GM12878 (cell line): ENCODE measurements at regions not wholly inside any gene's neighbourhood (a gene's known extent, or its start where the extent isn't known, plus 50 kb on each side); places are given as distances from the start of the nearest gene placed in this dataset.

ENCODE experiments used
- ATAC-seq: fragments of 200-7000 bp; cut with Tn5 transposase; 3 replicates; pipeline ENCODE4 v1.9.1; 2020; ENCODE audit warnings: mild to moderate bottlenecking, moderate library complexity
- BruUV-seq: library from RNA; stranded (reverse); fragments of 400-500 nt; replicated peaks from 2 replicates; lab custom pipeline; 2021; lab: Mats Ljungman, UMichigan
- CTCF ChIA-PET: fragments of 300-600 bp; sonication (Branson Sonifier 250); formaldehyde crosslinking; extraction: SDS; loops from one replicate; lab custom pipeline; 2021; ENCODE audit warnings: inconsistent platforms; lab: Yijun Ruan, JAX
- POLR2A ChIA-PET: fragments of 350-600 bp; formaldehyde crosslinking; extraction: SDS; loops from one replicate; lab custom pipeline; 2021; ENCODE audit warnings: inconsistent platforms; lab: Charles Lee
- RAD21 ChIA-PET: fragments of 300-600 bp; sonication (Branson Sonifier 250); formaldehyde crosslinking; loops from one replicate; lab custom pipeline; 2023; ENCODE audit warnings: antibody characterized with exemption; ENCODE audit not compliant: unreplicated experiment; lab: Charles Lee
- SMC1A ChIA-PET: fragments of 300-600 bp; sonication (Branson Sonifier 250); formaldehyde crosslinking; loops from one replicate; lab custom pipeline; 2023; ENCODE audit not compliant: unreplicated experiment, uncharacterized antibody; lab: Charles Lee
- DNase-seq: peaks from one replicate; pipeline ENCODE4 v3.0.0-alpha.2; 2011; ENCODE audit warnings: low read depth, low spot score
- FAIRE-seq: peaks from 3 replicates; lab custom pipeline; 2011; peaks lifted over from hg19 to GRCh38; lab: Jason Lieb, UNC
- H2AFZ ChIP-seq: 2 replicates; pipeline ENCODE4 v1.6.0; 2011; ENCODE audit warnings: low read depth, low read length, control low read depth; ENCODE audit not compliant: control insufficient read depth
- H3K27ac ChIP-seq: 2 replicates; pipeline ENCODE4 v1.5.1; 2011; ENCODE audit warnings: control low read depth; ENCODE audit not compliant: control insufficient read depth, insufficient read depth
- H3K27me3 ChIP-seq, 2 experiments: replicated peaks in 1 of 2; 2 replicates each; pipeline versions ENCODE4 v1.6.0 to v1.6.1; 2011; ENCODE audit warnings: low read length in 1 of 2; ENCODE audit not compliant: control insufficient read depth in 2 of 2, insufficient read depth in 2 of 2
- H3K36me3 ChIP-seq, 2 experiments: 2 replicates each; pipeline ENCODE4 v1.5.1; 2011; ENCODE audit warnings: low read length in 1 of 2; ENCODE audit not compliant: control insufficient read depth in 2 of 2, insufficient read depth in 2 of 2
- H3K4me1 ChIP-seq: 2 replicates; pipeline ENCODE4 v1.6.1; 2011; ENCODE audit warnings: mild to moderate bottlenecking, low read length, moderate library complexity, mixed read lengths; ENCODE audit not compliant: control insufficient read depth, insufficient read depth
- H3K4me2 ChIP-seq: 2 replicates; pipeline ENCODE4 v1.6.0; 2011; ENCODE audit warnings: control low read depth; ENCODE audit not compliant: control insufficient read depth, insufficient read depth
- H3K4me3 ChIP-seq: fragments of 200-600 bp; sonication (generic); 2 replicates; pipeline ENCODE4 v1.5.1; 2016
- H3K79me2 ChIP-seq: 2 replicates; pipeline ENCODE4 v1.6.0; 2011; ENCODE audit warnings: low read length; ENCODE audit not compliant: control insufficient read depth, insufficient read depth
- H3K9ac ChIP-seq: 2 replicates; pipeline ENCODE4 v1.8.0; 2011; ENCODE audit warnings: low read length, control low read depth, mixed read lengths; ENCODE audit not compliant: control insufficient read depth, insufficient read depth
- H3K9me3 ChIP-seq: replicated peaks from 3 replicates; pipeline ENCODE4 v1.5.1; 2011; ENCODE audit warnings: mild to moderate bottlenecking, low read length; ENCODE audit not compliant: control insufficient read depth, insufficient read depth
- H4K20me1 ChIP-seq: 2 replicates; pipeline ENCODE4 v1.6.0; 2011; ENCODE audit not compliant: control insufficient read depth, insufficient read depth
- ATF3 ChIP-seq: IDR thresholded peaks from 2 replicates; pipeline ENCODE4 v1.6.1; 2011; ENCODE audit warnings: low read depth, mild to moderate bottlenecking, low read length, moderate library complexity, borderline replicate concordance; ENCODE audit errors: extremely low read depth
- BMI1 ChIP-seq: fragments of 450-650 bp; IDR thresholded peaks from 2 replicates; pipeline ENCODE4 v1.6.1; 2016; ENCODE audit warnings: mild to moderate bottlenecking, moderate library complexity, borderline replicate concordance
- CBFB ChIP-seq: IDR thresholded peaks from 2 replicates; pipeline ENCODE4 v1.6.1; 2016; ENCODE audit warnings: antibody characterized with exemption, low read depth
- GABPA ChIP-seq: IDR thresholded peaks from 2 replicates; pipeline ENCODE4 v1.6.1; 2014; ENCODE audit warnings: antibody characterized with exemption, low read depth, mild to moderate bottlenecking, inconsistent platforms
- HDAC6 ChIP-seq: fragments of 200-600 bp; sonication (generic); IDR thresholded peaks from one replicate; pipeline ENCODE4 v1.8.0; 2017; ENCODE audit warnings: antibody characterized with exemption; ENCODE audit not compliant: unreplicated experiment
- HSF1 ChIP-seq: fragments of 150-350 bp; IDR thresholded peaks from 2 replicates; pipeline ENCODE4 v1.6.1; 2014; ENCODE audit warnings: mild to moderate bottlenecking, low read depth, low read length
- NBN ChIP-seq: fragments of 450-650 bp; IDR thresholded peaks from 2 replicates; pipeline ENCODE4 v1.6.1; 2016
- NR2F1 ChIP-seq: fragments of 450-650 bp; conservative IDR thresholded peaks from 2 replicates; pipeline ENCODE4 v1.6.1; 2017; ENCODE audit warnings: mild to moderate bottlenecking
- RAD21 ChIP-seq: IDR thresholded peaks from 2 replicates; pipeline ENCODE4 v1.6.1; 2011; ENCODE audit warnings: mild to moderate bottlenecking, low read depth, low read length, moderate library complexity; ENCODE audit not compliant: insufficient read depth
- TARDBP ChIP-seq: IDR thresholded peaks from 2 replicates; pipeline ENCODE4 v1.6.1; 2016; ENCODE audit warnings: borderline replicate concordance
- TBL1XR1 ChIP-seq: IDR thresholded peaks from 2 replicates; pipeline ENCODE4 v1.6.1; 2012; ENCODE audit warnings: low read depth, low read length, improper control_type of control experiment
- ZNF24 ChIP-seq: fragments of 450-650 bp; IDR thresholded peaks from 2 replicates; pipeline ENCODE4 v1.6.1; 2017; ENCODE audit warnings: antibody characterized with exemption, mild to moderate bottlenecking
- WGBS: methylation state at CpG from one replicate; pipeline ENCODE4 v1.1.6; 2016; ENCODE audit warnings: low lambda C conversion rate; ENCODE audit not compliant: insufficient replicate concordance, insufficient coverage; ENCODE audit errors: missing lambda C conversion rate; 5-methylcytosine and 5-hydroxymethylcytosine counted together
- in situ Hi-C: fragments of 300-500 bp; cut with MboI; formaldehyde crosslinking; loops from 9 replicates; pipeline ENCODE4 v1.14.3; 2018; ENCODE audit warnings: mixed read lengths
- intact Hi-C: fragments of 100-400 bp; cut with micrococcal nuclease; formaldehyde crosslinking; loops from one replicate; pipeline ENCODE4 v1.14.2; 2022; ENCODE audit not compliant: unreplicated experiment
- TF ChIP-seq, protein P1 (sequence below): IDR thresholded peaks from 2 replicates; pipeline ENCODE4 v1.6.1; 2011; ENCODE audit warnings: borderline replicate concordance, low read depth, mild to moderate bottlenecking, moderate library complexity, mixed read lengths, low read length; ENCODE audit not compliant: insufficient read depth; ENCODE audit errors: extremely low read length
- TF ChIP-seq, protein P2 (sequence below): fragments of 450-650 bp; conservative IDR thresholded peaks from 2 replicates; pipeline ENCODE4 v1.6.1; 2017; ENCODE audit warnings: mild to moderate bottlenecking, moderate library complexity
- TF ChIP-seq, protein P3 (sequence below): IDR thresholded peaks from 2 replicates; pipeline ENCODE4 v1.6.1; 2011; ENCODE audit warnings: low read depth, low read length, improper control_type of control experiment, borderline replicate concordance

GRCh38 chr2:7210712-7211111, 293.5 kb downstream of the RNF144A start:
- POLR2A ChIA-PET = no interaction called here
- no TSS peak for BruUV-seq

GRCh38 chr2:7225848-7226247, 308.6 kb downstream of the RNF144A start:
- H3K36me3 ChIP-seq = no peaks in the 10 kb centered on the region
- no peak overlapping the region for H3K27ac ChIP-seq
- no peak for ATAC-seq
- no peak overlapping the region for H3K9ac ChIP-seq
- no peak overlapping the region for H2AFZ ChIP-seq
- H3K4me3 ChIP-seq = no peak overlapping the region
- no peaks in the 10 kb centered on the region for H3K79me2 ChIP-seq
- ChIA-PET POLR2A (no interaction called here), CTCF (no interaction called here), RAD21 (no interaction called here), SMC1A (interaction anchor here (0.5 kb wide), 1 partner anchor 1462 kb away, joined by 3 read pairs; no protein-coding TSS in a partner anchor)
- intact Hi-C loops = no loop called here
- no peaks in the 10 kb centered on the region for H4K20me1 ChIP-seq
- no peak for FAIRE-seq
- H3K4me2 ChIP-seq = no peak overlapping the region
- 0% methylated on average over 1 of the region's 1 CpG for WGBS
- DNase-seq = no peak
- H3K27me3 ChIP-seq = no peaks in the 10 kb centered on the region
- H3K4me1 ChIP-seq = no peaks in the 10 kb centered on the region
- no peaks in the 10 kb centered on the region; the same call in 2 of the 3 replicates for H3K9me3 ChIP-seq
- BruUV-seq = no TSS peak
- in situ Hi-C loops = no loop called here
- TF ChIP-seq BMI1 = no peak
- TF ChIP-seq NR2F1 = no peak
- no peak for TF ChIP-seq TBL1XR1
- TF ChIP-seq HSF1 = no peak
- TF ChIP-seq ATF3 = no peak
- TF ChIP-seq, protein P1, sequence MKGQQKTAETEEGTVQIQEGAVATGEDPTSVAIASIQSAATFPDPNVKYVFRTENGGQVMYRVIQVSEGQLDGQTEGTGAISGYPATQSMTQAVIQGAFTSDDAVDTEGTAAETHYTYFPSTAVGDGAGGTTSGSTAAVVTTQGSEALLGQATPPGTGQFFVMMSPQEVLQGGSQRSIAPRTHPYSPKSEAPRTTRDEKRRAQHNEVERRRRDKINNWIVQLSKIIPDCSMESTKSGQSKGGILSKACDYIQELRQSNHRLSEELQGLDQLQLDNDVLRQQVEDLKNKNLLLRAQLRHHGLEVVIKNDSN = no peak
- no peak for TF ChIP-seq HDAC6
- no peak for TF ChIP-seq RAD21
- TF ChIP-seq, protein P2, sequence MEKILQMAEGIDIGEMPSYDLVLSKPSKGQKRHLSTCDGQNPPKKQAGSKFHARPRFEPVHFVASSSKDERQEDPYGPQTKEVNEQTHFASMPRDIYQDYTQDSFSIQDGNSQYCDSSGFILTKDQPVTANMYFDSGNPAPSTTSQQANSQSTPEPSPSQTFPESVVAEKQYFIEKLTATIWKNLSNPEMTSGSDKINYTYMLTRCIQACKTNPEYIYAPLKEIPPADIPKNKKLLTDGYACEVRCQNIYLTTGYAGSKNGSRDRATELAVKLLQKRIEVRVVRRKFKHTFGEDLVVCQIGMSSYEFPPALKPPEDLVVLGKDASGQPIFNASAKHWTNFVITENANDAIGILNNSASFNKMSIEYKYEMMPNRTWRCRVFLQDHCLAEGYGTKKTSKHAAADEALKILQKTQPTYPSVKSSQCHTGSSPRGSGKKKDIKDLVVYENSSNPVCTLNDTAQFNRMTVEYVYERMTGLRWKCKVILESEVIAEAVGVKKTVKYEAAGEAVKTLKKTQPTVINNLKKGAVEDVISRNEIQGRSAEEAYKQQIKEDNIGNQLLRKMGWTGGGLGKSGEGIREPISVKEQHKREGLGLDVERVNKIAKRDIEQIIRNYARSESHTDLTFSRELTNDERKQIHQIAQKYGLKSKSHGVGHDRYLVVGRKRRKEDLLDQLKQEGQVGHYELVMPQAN = no peak

More at GRCh38 chr2:7210712-7211111, 293.5 kb downstream of the RNF144A start:
- no peaks in the 10 kb centered on the region for H4K20me1 ChIP-seq
- no peaks in the 10 kb centered on the region for H3K36me3 ChIP-seq
- no peak for TF ChIP-seq GABPA
- no peak for TF ChIP-seq NBN
- TF ChIP-seq ZNF24 = no peak
- TF ChIP-seq, protein P3, sequence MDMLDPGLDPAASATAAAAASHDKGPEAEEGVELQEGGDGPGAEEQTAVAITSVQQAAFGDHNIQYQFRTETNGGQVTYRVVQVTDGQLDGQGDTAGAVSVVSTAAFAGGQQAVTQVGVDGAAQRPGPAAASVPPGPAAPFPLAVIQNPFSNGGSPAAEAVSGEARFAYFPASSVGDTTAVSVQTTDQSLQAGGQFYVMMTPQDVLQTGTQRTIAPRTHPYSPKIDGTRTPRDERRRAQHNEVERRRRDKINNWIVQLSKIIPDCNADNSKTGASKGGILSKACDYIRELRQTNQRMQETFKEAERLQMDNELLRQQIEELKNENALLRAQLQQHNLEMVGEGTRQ = no peak
- TF ChIP-seq CBFB = no peak
- no peak for TF ChIP-seq TARDBP
- ATAC-seq = no peak
- H3K4me1 ChIP-seq = no peaks in the 10 kb centered on the region
- H3K4me3 ChIP-seq = no peak overlapping the region
- H3K79me2 ChIP-seq = no peaks in the 10 kb centered on the region
- in situ Hi-C loops (no loop called here), intact Hi-C loops (no loop called here)
- H3K27me3 ChIP-seq = no peaks in the 10 kb centered on the region
- no peak overlapping the region for H3K27ac ChIP-seq
- ChIA-PET SMC1A (no interaction called here), RAD21 (no interaction called here), CTCF (no interaction called here)
- DNase-seq = no peak
- H3K9me3 ChIP-seq = no peaks in the 10 kb centered on the region
- H3K4me2 ChIP-seq = no peak overlapping the region
- H3K9ac ChIP-seq = no peak overlapping the region
- WGBS = 17% methylated on average over 4 of the region's 4 CpGs
- no peak overlapping the region for H2AFZ ChIP-seq
- FAIRE-seq = no peak
